NCI-H774 (cell line): ENCODE measurements at regions not wholly inside any gene's neighbourhood (a gene's known extent, or its start where the extent isn't known, plus 50 kb on each side); places are given as distances from the start of the nearest gene placed in this dataset.

Experiments
- DNase-seq: peaks from one replicate; lab custom pipeline; 2025; lab: John Stamatoyannopoulos, UW

- DNase-seq: no peak
Observed at GRCh38 chr2:207289295-207290018, 123.7 kb upstream of the KLF7 start.

- no peak for DNase-seq
Observed at GRCh38 chr2:207290833-207291624, 125.3 kb upstream of the KLF7 start.

GRCh38 chr2:207291625-207292252 is 126.0 kb upstream of the KLF7 start:
- DNase-seq: no peak

GRCh38 chr2:207296265-207296948 is 130.7 kb upstream of the KLF7 start:
- DNase-seq: no peak

- DNase-seq: no peak
Observed at GRCh38 chr2:207300817-207301216, 135.1 kb upstream of the KLF7 start.

GRCh38 chr2:207304761-207305160 is 139.0 kb upstream of the KLF7 start:
- DNase-seq: no peak

- no peak for DNase-seq
Observed at GRCh38 chr2:207308519-207309224, 142.9 kb upstream of the KLF7 start.

- no peak for DNase-seq
Observed at GRCh38 chr2:207311316-207312005, 145.7 kb upstream of the KLF7 start.

- DNase-seq: no peak
Observed at GRCh38 chr2:207312006-207312356, 146.2 kb upstream of the KLF7 start.

GRCh38 chr2:207313947-207314346 is 148.2 kb upstream of the KLF7 start:
- DNase-seq: no peak

GRCh38 chr2:207315131-207315530 is 149.4 kb upstream of the KLF7 start:
- DNase-seq: no peak

GRCh38 chr2:207316484-207316883 is 150.7 kb upstream of the KLF7 start:
- DNase-seq: no peak

GRCh38 chr2:207316906-207317305 is 151.2 kb upstream of the KLF7 start:
- DNase-seq: no peak

GRCh38 chr2:207317378-207317984 is 151.7 kb upstream of the KLF7 start:
- DNase-seq: no peak

- DNase-seq: no peak
Observed at GRCh38 chr2:207318181-207318628, 152.5 kb upstream of the KLF7 start.

- no peak for DNase-seq
Observed at GRCh38 chr2:207319316-207319715, 153.6 kb upstream of the KLF7 start.

- DNase-seq: no peak
Observed at GRCh38 chr2:207320381-207321159, 154.8 kb upstream of the KLF7 start.

GRCh38 chr2:207321514-207321913 is 155.8 kb upstream of the KLF7 start:
- DNase-seq: no peak

GRCh38 chr2:207324001-207324400 is 158.3 kb upstream of the KLF7 start:
- no peak for DNase-seq

GRCh38 chr2:207327513-207327912 is 161.8 kb upstream of the KLF7 start:
- no peak for DNase-seq
